HCT116 (cell line): ENCODE measurements at regions not wholly inside any gene's neighbourhood (a gene's known extent, or its start where the extent isn't known, plus 50 kb on each side); places are given as distances from the start of the nearest gene placed in this dataset.

ENCODE experiments used
- ATAC-seq: fragments of 200-7000 bp; cut with Tn5 transposase; 2 replicates; pipeline ENCODE4 v1.9.1; 2020; ENCODE audit warnings: mild to moderate bottlenecking, moderate library complexity
- BruUV-seq: library from RNA; stranded (reverse); fragments of 400-500 nt; replicated peaks from 2 replicates; lab custom pipeline; 2021; lab: Mats Ljungman, UMichigan
- CTCF ChIA-PET: fragments of 300-600 bp; sonication (Branson Sonifier 250); formaldehyde crosslinking; loops from one replicate; lab custom pipeline; 2021; ENCODE audit warnings: antibody characterized with exemption; lab: Charles Lee
- POLR2A ChIA-PET: fragments of 300-600, 350-600 bp; sonication (Branson Sonifier 250); formaldehyde crosslinking; loops from one replicate; lab custom pipeline; 2021; ENCODE audit warnings: antibody characterized with exemption; lab: Charles Lee
- RAD21 ChIA-PET, 2 experiments: fragments of 300-600 bp; sonication (Branson Sonifier 250); formaldehyde crosslinking; loops; one replicate each; lab custom pipeline; 2023; ENCODE audit warnings: low total read pairs in 2 of 2; ENCODE audit not compliant: uncharacterized antibody in 2 of 2, unreplicated experiment in 2 of 2, low non-redundant PET in 1 of 2; lab: Charles Lee
- DNase-seq: peaks from one replicate; pipeline ENCODE4 v3.0.0-alpha.2; 2010; ENCODE audit warnings: low read depth, low spot score
- H2AFZ ChIP-seq: fragments of 200-600 bp; shearing (Covaris generic), sonication (generic); 2 replicates; pipeline ENCODE4 v1.6.1; 2017; ENCODE audit warnings: low read depth, mixed run types, mixed read lengths, antibody characterized with exemption, low read length; ENCODE audit not compliant: poor library complexity, severe bottlenecking
- H3K27ac ChIP-seq: 2 replicates; pipeline ENCODE4 v1.5.1; 2012; ENCODE audit warnings: low read depth, low read length
- H3K27me3 ChIP-seq: fragments of 200-600 bp; sonication (generic); 2 replicates; pipeline ENCODE4 v1.6.1; 2016; ENCODE audit warnings: mixed run types, low read length, mixed read lengths; ENCODE audit not compliant: insufficient read depth
- H3K36me3 ChIP-seq, 2 experiments: fragments of 200-500 bp in 1 of 2; fragments of 200-600 bp in 1 of 2; sonication (Bioruptor generic) in 1 of 2; sonication (generic) in 1 of 2; 2 replicates each; pipeline versions ENCODE4 v1.5.1 to v1.6.1; 2014 to 2016; ENCODE audit warnings: low read length in 2 of 2, inconsistent platforms in 1 of 2, mixed read lengths in 1 of 2, mixed run types in 1 of 2; ENCODE audit not compliant: insufficient read depth in 2 of 2, control insufficient read depth in 1 of 2
- H3K4me1 ChIP-seq, 2 experiments: fragments of 200-600 bp in 1 of 2; sonication (generic) in 1 of 2; 2 replicates each; pipeline versions ENCODE4 v1.5.1 to v1.6.1; 2012 to 2017; ENCODE audit warnings: low read length in 2 of 2, inconsistent platforms in 1 of 2, mild to moderate bottlenecking in 1 of 2, mixed read lengths in 1 of 2, mixed run types in 1 of 2, moderate library complexity in 1 of 2; ENCODE audit not compliant: insufficient read depth in 2 of 2, control insufficient read depth in 1 of 2
- H3K4me2 ChIP-seq: fragments of 200-600 bp; sonication (generic); 2 replicates; pipeline ENCODE4 v1.6.1; 2017; ENCODE audit warnings: mixed run types, low read length, mixed read lengths
- H3K4me3 ChIP-seq, 2 experiments: fragments of 200-600 bp in 1 of 2; sonication (generic) in 1 of 2; replicated peaks in 1 of 2; 2 replicates each; pipeline ENCODE4 v1.5.1; 2011 to 2016; ENCODE audit warnings: low read length in 2 of 2, control low read depth in 1 of 2, low read depth in 1 of 2, mild to moderate bottlenecking in 1 of 2, mixed read lengths in 1 of 2, mixed run types in 1 of 2
- H3K79me2 ChIP-seq: fragments of 200-600 bp; sonication (generic); 2 replicates; pipeline ENCODE4 v1.6.1; 2017; ENCODE audit warnings: mild to moderate bottlenecking, mixed run types, low read length, moderate library complexity, mixed read lengths; ENCODE audit not compliant: insufficient read depth
- H3K9ac ChIP-seq: fragments of 200-600 bp; sonication (generic); 2 replicates; pipeline ENCODE4 v1.6.1; 2016; ENCODE audit warnings: low read length, mixed read lengths
- H3K9me2 ChIP-seq: fragments of 200-600 bp; sonication (generic), shearing (Covaris generic); 2 replicates; pipeline ENCODE4 v1.6.1; 2017; ENCODE audit warnings: mixed run types, mild to moderate bottlenecking, moderate library complexity; ENCODE audit not compliant: insufficient read depth
- H3K9me3 ChIP-seq, 2 experiments: fragments of 200-500 bp in 1 of 2; fragments of 200-600 bp in 1 of 2; sonication (Bioruptor generic) in 1 of 2; sonication (generic) in 1 of 2; 2 replicates each; pipeline ENCODE4 v1.6.1; 2014 to 2017; ENCODE audit warnings: low read length in 2 of 2, mixed read lengths in 2 of 2, inconsistent platforms in 1 of 2, low read depth in 1 of 2, mild to moderate bottlenecking in 1 of 2, mixed run types in 1 of 2, moderate library complexity in 1 of 2; ENCODE audit not compliant: control insufficient read depth in 1 of 2, insufficient read depth in 1 of 2
- H4K20me1 ChIP-seq: fragments of 200-600 bp; sonication (generic), shearing (Covaris generic); 2 replicates; pipeline ENCODE4 v1.6.1; 2017; ENCODE audit warnings: mixed run types, mild to moderate bottlenecking, moderate library complexity; ENCODE audit not compliant: insufficient read depth
- CBX3 ChIP-seq: IDR thresholded peaks from 2 replicates; pipeline ENCODE4 v1.6.1; 2012; ENCODE audit warnings: low read depth
- CEBPB ChIP-seq: IDR thresholded peaks from 2 replicates; pipeline ENCODE4 v1.6.1; 2012; ENCODE audit warnings: low read depth
- EGR1 ChIP-seq: IDR thresholded peaks from 2 replicates; pipeline ENCODE4 v1.6.1; 2012; ENCODE audit warnings: low read depth
- ELF1 ChIP-seq: IDR thresholded peaks from 2 replicates; pipeline ENCODE4 v1.6.1; 2012; ENCODE audit warnings: low read depth, borderline replicate concordance
- EZH2phosphoT487 ChIP-seq: fragments of 200-600 bp; IDR thresholded peaks from 2 replicates; pipeline ENCODE4 v1.6.1; 2018; ENCODE audit warnings: antibody characterized with exemption, borderline replicate concordance
- FOSL1 ChIP-seq: IDR thresholded peaks from 2 replicates; pipeline ENCODE4 v1.6.1; 2012; ENCODE audit warnings: low read depth
- JUND ChIP-seq: IDR thresholded peaks from 2 replicates; pipeline ENCODE4 v1.6.1; 2012
- MAX ChIP-seq: IDR thresholded peaks from 2 replicates; pipeline ENCODE4 v1.6.1; 2012
- POLR2A ChIP-seq: IDR thresholded peaks from 2 replicates; pipeline ENCODE4 v1.7.0; 2011; ENCODE audit warnings: borderline replicate concordance; ENCODE audit not compliant: insufficient read depth, insufficient read length; ENCODE audit errors: extremely low read depth
- POLR2AphosphoS5 ChIP-seq: IDR thresholded peaks from 2 replicates; pipeline ENCODE4 v1.6.1; 2011; ENCODE audit warnings: mild to moderate bottlenecking, low read depth, low read length, moderate library complexity
- SIN3A ChIP-seq: IDR thresholded peaks from 2 replicates; pipeline ENCODE4 v1.6.1; 2012; ENCODE audit warnings: low read depth
- SP1 ChIP-seq: IDR thresholded peaks from 2 replicates; pipeline ENCODE4 v1.6.1; 2012; ENCODE audit warnings: low read depth
- SRF ChIP-seq: IDR thresholded peaks from 2 replicates; pipeline ENCODE4 v1.6.1; 2012; ENCODE audit warnings: low read depth
- TCF7L2 ChIP-seq: IDR thresholded peaks from 2 replicates; pipeline ENCODE4 v1.7.0; 2011; ENCODE audit warnings: borderline replicate concordance, inconsistent platforms; ENCODE audit not compliant: insufficient read depth, insufficient read length; ENCODE audit errors: extremely low read depth
- YY1 ChIP-seq: IDR thresholded peaks from 2 replicates; pipeline ENCODE4 v1.6.1; 2011; ENCODE audit warnings: low read length, low read depth, moderate library complexity, mild to moderate bottlenecking; ENCODE audit not compliant: insufficient replicate concordance; ENCODE audit errors: extremely low read depth
- ZBTB33 ChIP-seq: IDR thresholded peaks from 2 replicates; pipeline ENCODE4 v1.6.1; 2011; ENCODE audit warnings: mild to moderate bottlenecking, low read length, moderate library complexity; ENCODE audit not compliant: insufficient replicate concordance; ENCODE audit errors: extremely low read depth
- ZFX ChIP-seq: fragments of 450-650 bp; IDR thresholded peaks from 2 replicates; pipeline ENCODE4 v1.6.1; 2017
- ZNF274 ChIP-seq: fragments of 200-500 bp; sonication (Bioruptor generic); IDR thresholded peaks from 2 replicates; pipeline ENCODE4 v1.6.1; 2014; ENCODE audit warnings: mild to moderate bottlenecking, low read depth, low read length, inconsistent platforms
- intact Hi-C: fragments of 100-400 bp; cut with micrococcal nuclease; formaldehyde crosslinking; loops from 2 replicates; pipeline ENCODE4 v1.10.0; 2022
- TF ChIP-seq, protein P1 (sequence below), 3 experiments: fragments of 200-600 bp in 1 of 3; sonication (generic) in 1 of 3; IDR thresholded peaks in 2 of 3; conservative IDR thresholded peaks in 1 of 3; 2 replicates each; pipeline ENCODE4 v1.5.1; 2012 to 2017; ENCODE audit warnings: low read depth in 2 of 3, low read length in 2 of 3, antibody characterized with exemption in 1 of 3, borderline replicate concordance in 1 of 3, control low read depth in 1 of 3, mild to moderate bottlenecking in 1 of 3, mixed read lengths in 1 of 3, mixed run types in 1 of 3, moderate library complexity in 1 of 3; ENCODE audit not compliant: insufficient read depth in 1 of 3

DNA sequence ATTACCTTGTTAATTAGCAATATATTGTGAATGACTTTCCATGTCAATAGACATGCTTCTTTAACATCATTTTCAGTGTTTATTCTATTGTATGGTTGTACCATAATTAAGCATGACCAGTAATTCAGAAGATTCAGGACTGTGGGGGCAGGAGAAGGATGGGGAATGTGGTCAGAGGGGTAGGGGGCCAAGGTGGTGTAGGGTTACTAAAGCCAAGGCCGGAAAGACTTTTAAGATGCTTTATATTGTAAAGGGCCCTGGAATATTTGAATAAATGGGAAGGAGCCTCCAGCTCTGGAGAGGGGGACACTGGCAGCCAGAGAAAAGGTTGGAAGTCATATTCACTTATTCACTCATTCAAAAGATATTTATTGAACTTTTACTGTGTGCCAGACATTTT is 115.7 kb downstream of the FGF18 start:
- H3K27ac ChIP-seq: no peak overlapping the region
- no peaks in the 10 kb centered on the region for H3K79me2 ChIP-seq
- intact Hi-C loops: no loop called here
- no peaks in the 10 kb centered on the region for H3K9me3 ChIP-seq
- H3K4me2 ChIP-seq: no peak overlapping the region
- ChIA-PET CTCF (no interaction called here), POLR2A (no interaction called here), RAD21 (interaction anchor here in 1 of 2 experiments (0.5 kb wide), 1 partner anchor 313 kb away, joined by 5 read pairs; no protein-coding TSS in a partner anchor)
- no peaks in the 10 kb centered on the region for H3K36me3 ChIP-seq
- no peak for ATAC-seq
- no peaks in the 10 kb centered on the region for H3K9me2 ChIP-seq
- no peaks in the 10 kb centered on the region for H4K20me1 ChIP-seq
- peak overlapping the region; percentile 90 for H2AFZ ChIP-seq
- no peak for DNase-seq
- H3K4me3 ChIP-seq: no peak overlapping the region
- H3K4me1 ChIP-seq: peaks cover 5 to 37% of the 10 kb centered on the region in 2 experiments; a peak in 3 of 4 replicates
- no TSS peak for BruUV-seq
- TF ChIP-seq ZFX (no peak), ZNF274 (no peak), POLR2AphosphoS5 (no peak), FOSL1 (no peak), SP1 (no peak), JUND (no peak), SRF (no peak), MAX (no peak), SIN3A (no peak), YY1 (no peak), ZBTB33 (no peak), POLR2A (no peak), EGR1 (no peak), TCF7L2 (no peak), ELF1 (no peak), CBX3 (no peak), CEBPB (no peak), EZH2phosphoT487 (no peak)
- TF ChIP-seq, protein P1, sequence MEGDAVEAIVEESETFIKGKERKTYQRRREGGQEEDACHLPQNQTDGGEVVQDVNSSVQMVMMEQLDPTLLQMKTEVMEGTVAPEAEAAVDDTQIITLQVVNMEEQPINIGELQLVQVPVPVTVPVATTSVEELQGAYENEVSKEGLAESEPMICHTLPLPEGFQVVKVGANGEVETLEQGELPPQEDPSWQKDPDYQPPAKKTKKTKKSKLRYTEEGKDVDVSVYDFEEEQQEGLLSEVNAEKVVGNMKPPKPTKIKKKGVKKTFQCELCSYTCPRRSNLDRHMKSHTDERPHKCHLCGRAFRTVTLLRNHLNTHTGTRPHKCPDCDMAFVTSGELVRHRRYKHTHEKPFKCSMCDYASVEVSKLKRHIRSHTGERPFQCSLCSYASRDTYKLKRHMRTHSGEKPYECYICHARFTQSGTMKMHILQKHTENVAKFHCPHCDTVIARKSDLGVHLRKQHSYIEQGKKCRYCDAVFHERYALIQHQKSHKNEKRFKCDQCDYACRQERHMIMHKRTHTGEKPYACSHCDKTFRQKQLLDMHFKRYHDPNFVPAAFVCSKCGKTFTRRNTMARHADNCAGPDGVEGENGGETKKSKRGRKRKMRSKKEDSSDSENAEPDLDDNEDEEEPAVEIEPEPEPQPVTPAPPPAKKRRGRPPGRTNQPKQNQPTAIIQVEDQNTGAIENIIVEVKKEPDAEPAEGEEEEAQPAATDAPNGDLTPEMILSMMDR (IDR thresholded peaks at IDR 0.05 in 2 of 3, conservative IDR thresholded peaks at IDR 0.05 in 1 of 3; ENCODE audit: borderline replicate concordance in 1 of 3, insufficient read depth in 1 of 3, low read depth in 2 of 3, low read length in 2 of 3): no peak
- no peaks in the 10 kb centered on the region for H3K27me3 ChIP-seq
- no peak overlapping the region for H3K9ac ChIP-seq
